PFSK-1 (cell line): ENCODE measurements at regions not wholly inside any gene's neighbourhood (a gene's known extent, or its start where the extent isn't known, plus 50 kb on each side); places are given as distances from the start of the nearest gene placed in this dataset.

Experiments used
- FOXP2 ChIP-seq: optimal IDR thresholded peaks from 2 replicates; pipeline ENCODE3; 2011; ENCODE audit warnings: borderline replicate concordance, control low read depth, inconsistent platforms; ENCODE audit not compliant: insufficient read depth; ENCODE audit errors: extremely low read length, extremely low read depth
- SIN3A ChIP-seq: IDR thresholded peaks from 2 replicates; pipeline ENCODE4 v1.6.1; 2012; ENCODE audit warnings: mild to moderate bottlenecking, low read length, moderate library complexity, borderline replicate concordance; ENCODE audit not compliant: insufficient read depth
- TAF1 ChIP-seq: IDR thresholded peaks from 2 replicates; pipeline ENCODE4 v1.6.1; 2012; ENCODE audit warnings: low read length, control low read depth, borderline replicate concordance; ENCODE audit not compliant: insufficient read depth
- TF ChIP-seq, protein P1 (sequence below), 2 experiments: IDR thresholded peaks; 2 replicates each; pipeline versions ENCODE4 v1.6.1 to v1.8.0; 2011 to 2012; ENCODE audit warnings: low read depth in 2 of 2, low read length in 2 of 2, control low read depth in 1 of 2, inconsistent platforms in 1 of 2, mild to moderate bottlenecking in 1 of 2, moderate library complexity in 1 of 2; ENCODE audit not compliant: insufficient read depth in 1 of 2

DNA sequence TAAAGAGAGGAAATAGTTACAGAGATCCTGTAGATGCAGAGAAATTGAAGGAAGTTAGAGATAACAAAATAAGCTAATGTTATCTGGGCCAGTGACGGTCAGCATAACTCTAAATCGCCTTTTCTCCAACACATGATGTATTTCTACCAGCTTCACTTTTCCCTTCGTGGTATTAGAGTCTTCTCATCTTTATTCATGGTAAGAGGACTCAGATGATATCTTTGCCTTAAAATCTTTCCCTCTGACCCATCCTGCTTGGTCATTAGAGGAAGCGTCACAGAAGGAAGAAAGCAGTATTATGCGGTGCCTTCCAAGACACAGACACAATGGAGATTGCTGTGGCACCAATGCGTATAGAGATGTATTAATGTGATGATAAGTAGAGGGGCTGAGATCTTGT is 320.7 kb upstream of the GOLIM4 start:
- TF ChIP-seq FOXP2 (no peak), TAF1 (no peak), SIN3A (no peak)
- TF ChIP-seq, protein P1, sequence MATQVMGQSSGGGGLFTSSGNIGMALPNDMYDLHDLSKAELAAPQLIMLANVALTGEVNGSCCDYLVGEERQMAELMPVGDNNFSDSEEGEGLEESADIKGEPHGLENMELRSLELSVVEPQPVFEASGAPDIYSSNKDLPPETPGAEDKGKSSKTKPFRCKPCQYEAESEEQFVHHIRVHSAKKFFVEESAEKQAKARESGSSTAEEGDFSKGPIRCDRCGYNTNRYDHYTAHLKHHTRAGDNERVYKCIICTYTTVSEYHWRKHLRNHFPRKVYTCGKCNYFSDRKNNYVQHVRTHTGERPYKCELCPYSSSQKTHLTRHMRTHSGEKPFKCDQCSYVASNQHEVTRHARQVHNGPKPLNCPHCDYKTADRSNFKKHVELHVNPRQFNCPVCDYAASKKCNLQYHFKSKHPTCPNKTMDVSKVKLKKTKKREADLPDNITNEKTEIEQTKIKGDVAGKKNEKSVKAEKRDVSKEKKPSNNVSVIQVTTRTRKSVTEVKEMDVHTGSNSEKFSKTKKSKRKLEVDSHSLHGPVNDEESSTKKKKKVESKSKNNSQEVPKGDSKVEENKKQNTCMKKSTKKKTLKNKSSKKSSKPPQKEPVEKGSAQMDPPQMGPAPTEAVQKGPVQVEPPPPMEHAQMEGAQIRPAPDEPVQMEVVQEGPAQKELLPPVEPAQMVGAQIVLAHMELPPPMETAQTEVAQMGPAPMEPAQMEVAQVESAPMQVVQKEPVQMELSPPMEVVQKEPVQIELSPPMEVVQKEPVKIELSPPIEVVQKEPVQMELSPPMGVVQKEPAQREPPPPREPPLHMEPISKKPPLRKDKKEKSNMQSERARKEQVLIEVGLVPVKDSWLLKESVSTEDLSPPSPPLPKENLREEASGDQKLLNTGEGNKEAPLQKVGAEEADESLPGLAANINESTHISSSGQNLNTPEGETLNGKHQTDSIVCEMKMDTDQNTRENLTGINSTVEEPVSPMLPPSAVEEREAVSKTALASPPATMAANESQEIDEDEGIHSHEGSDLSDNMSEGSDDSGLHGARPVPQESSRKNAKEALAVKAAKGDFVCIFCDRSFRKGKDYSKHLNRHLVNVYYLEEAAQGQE (IDR thresholded peaks at IDR 0.05; ENCODE audit: insufficient read depth in 1 of 2, low read depth in 2 of 2, low read length in 2 of 2) = no peak
